GM13977 (cell line): ENCODE measurements at regions not wholly inside any gene's neighbourhood (a gene's known extent, or its start where the extent isn't known, plus 50 kb on each side); places are given as distances from the start of the nearest gene placed in this dataset.

ENCODE experiments used
- DNase-seq: peaks from one replicate; pipeline ENCODE4 v3.0.0; 2012; ENCODE audit warnings: low spot score
- in situ Hi-C: fragments of 300-500 bp; cut with MboI; formaldehyde crosslinking; loops from one replicate; pipeline ENCODE4 v1.12.0; 2022; ENCODE audit warnings: low sequenced_read_pairs, low pct_unique_long_range_greater_than_20kb, mixed read lengths, inconsistent platforms; ENCODE audit not compliant: unreplicated experiment
- TF ChIP-seq, protein P1 (sequence below): IDR thresholded peaks from 2 replicates; pipeline ENCODE4 v1.5.1; 2012; ENCODE audit warnings: mild to moderate bottlenecking, control low read depth; ENCODE audit not compliant: insufficient read depth; ENCODE audit errors: extremely low read depth, missing control alignments

DNA sequence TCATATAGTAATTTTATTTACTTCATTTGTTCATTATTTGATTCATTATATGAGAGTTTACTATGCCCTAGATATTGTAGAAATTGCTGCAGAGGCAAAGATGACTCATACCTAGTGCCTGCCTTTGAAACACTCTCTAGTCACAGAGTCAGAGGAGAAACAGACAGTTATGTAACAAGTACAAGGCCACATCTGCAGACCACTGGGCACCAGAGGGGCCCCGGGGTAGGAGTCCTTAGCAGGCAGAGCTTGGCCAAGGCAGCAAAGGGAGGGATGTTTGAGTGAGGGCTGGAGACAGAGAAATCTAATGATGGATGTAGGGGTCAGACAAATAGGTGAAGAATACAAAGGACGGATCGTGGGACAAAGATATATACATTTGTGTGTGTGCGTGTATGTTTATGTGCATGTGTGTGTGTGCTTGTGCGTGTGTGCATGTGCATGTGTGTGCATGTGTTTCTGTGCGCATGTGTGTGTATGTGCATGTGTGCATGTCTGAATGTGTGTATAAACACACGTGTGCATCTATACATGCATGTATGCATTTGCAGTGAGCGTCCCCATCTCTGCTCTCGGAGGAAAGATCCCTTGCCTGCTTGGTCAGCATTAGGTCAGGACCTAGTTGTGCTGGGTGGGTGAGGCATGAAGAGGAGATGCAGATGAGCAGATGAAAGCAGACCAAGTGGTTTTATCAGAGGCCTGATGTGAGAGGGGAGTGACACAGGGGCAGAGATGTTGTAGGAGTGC lies 170.6 kb upstream of the MYT1L start:
- TF ChIP-seq, protein P1, sequence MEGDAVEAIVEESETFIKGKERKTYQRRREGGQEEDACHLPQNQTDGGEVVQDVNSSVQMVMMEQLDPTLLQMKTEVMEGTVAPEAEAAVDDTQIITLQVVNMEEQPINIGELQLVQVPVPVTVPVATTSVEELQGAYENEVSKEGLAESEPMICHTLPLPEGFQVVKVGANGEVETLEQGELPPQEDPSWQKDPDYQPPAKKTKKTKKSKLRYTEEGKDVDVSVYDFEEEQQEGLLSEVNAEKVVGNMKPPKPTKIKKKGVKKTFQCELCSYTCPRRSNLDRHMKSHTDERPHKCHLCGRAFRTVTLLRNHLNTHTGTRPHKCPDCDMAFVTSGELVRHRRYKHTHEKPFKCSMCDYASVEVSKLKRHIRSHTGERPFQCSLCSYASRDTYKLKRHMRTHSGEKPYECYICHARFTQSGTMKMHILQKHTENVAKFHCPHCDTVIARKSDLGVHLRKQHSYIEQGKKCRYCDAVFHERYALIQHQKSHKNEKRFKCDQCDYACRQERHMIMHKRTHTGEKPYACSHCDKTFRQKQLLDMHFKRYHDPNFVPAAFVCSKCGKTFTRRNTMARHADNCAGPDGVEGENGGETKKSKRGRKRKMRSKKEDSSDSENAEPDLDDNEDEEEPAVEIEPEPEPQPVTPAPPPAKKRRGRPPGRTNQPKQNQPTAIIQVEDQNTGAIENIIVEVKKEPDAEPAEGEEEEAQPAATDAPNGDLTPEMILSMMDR = no peak
- no peak for DNase-seq
- in situ Hi-C loops = no loop called here

DNA sequence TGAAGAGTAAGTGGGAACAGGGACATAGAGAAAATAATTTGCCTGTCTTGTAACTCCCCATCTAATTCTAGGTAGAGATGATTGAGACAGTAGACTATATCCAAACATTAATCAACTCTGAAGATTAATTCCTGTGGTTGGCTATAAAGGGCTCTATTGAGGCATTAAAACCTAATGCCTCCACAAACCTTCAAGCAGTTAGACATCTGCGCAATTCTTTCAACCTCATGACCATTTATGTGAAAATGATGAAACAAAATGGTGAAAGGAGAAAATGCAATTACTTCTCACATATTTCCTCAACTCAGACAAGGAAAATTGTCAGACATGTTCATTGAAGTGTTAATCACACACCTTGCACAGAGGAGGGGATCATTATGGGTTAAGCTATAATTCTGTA lies 164.5 kb upstream of the MYT1L start:
- DNase-seq = no peak
- TF ChIP-seq, protein P1 = no peak
- in situ Hi-C loops = no loop called here

DNA sequence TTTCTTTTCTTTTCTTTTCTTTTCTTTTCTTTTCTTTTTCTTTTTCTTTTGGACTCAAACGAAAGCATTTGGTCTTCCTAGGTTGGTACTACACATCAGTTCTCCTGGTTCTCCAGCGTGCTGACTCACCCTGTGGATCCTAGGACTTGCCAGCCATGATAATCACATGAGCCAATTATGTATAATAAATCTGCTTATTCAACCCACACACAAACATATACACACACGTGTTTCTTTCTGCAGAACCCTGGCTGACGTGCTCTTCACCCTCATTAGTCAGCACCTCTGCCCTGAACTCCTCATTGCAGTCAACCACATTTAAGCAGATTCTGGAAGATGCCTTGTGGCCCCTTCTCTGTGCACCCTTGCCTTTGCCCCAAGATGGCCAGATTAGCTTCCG lies 162.4 kb upstream of the MYT1L start:
- no peak for DNase-seq
- in situ Hi-C loops = no loop called here

DNA sequence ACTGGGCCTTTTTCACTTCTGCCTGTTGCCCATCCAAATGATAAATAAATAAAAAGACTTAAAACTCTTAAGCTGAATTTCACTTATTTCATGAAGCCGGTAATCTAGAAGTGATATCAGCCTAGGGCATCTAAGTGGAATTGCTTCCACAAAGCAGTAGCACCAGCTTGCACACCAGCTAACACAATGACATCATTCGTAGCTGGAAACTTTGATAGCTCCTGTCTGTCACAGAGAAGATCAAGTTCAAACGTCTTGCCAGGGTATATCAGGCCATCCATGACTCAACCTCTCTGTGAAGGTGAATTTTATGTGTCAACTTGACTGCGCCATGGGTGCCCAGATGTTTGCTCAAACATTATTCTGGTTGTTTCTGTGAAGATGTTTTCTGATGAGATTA lies 161.7 kb upstream of the MYT1L start:
- in situ Hi-C loops = no loop called here
- TF ChIP-seq, protein P1 = no peak

More for the DNA sequence above, 162.4 kb upstream of the MYT1L start:
- TF ChIP-seq, protein P1 = no peak

DNA sequence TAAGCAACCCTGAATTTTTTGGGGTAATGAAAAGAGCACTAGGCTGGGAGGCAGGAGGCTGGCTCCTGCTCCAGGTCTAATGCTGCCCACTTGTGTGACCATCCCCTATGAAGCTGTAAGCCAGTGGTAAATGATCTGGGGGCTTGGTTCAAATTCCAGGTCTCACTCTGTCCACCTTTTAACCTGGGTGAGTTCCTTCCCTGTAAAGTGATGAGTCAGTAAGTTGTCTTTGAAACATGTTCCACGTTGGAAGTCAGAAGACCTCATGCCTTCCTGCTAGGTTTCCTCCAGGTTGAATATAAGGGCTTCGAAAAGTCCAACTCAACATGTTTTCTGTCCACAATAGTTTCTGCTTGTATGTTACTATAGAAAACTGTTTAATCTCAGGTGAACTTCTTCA lies 160.9 kb upstream of the MYT1L start:
- in situ Hi-C loops = no loop called here
- TF ChIP-seq, protein P1 = no peak
- no peak for DNase-seq

More for the DNA sequence above, 161.7 kb upstream of the MYT1L start:
- no peak for DNase-seq

DNA sequence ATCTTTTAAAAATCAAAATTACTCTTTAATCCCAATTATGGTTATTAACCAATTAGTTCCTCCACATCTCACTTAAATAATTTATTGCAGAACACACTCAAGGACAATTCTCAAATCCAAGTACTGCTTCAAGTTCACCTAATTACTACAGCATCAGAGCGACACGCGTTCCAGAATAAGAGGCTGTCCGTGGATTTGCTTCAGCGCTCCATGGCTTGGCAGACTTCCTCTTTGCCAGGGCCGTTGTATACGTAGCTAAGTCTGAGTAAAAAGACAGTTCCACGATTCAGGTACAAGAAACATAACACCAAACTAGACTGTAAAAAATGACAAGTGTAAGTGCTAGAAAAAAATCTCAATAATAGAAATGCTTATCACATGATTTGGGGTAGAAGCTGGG lies 153.2 kb upstream of the MYT1L start:
- TF ChIP-seq, protein P1 = no peak
- in situ Hi-C loops = no loop called here
- no peak for DNase-seq
